Suprapubic skin (tissue), 3 donors: ENCODE measurements at regions not wholly inside any gene's neighbourhood (a gene's known extent, or its start where the extent isn't known, plus 50 kb on each side); places are given as distances from the start of the nearest gene placed in this dataset.

Experiments
- POLR2AphosphoS5 ChIP-seq, 3 donors: sonication (generic); formaldehyde crosslinking; IDR thresholded peaks; one replicate each; pipeline ENCODE4 v1.6.1; 2017; ENCODE audit warnings: antibody characterized with exemption in 3 of 3
- TF ChIP-seq, protein P1 (sequence below), 2 donors: fragments of 200-600 bp in 1 of 2; fragments of 450-650 bp in 1 of 2; sonication (generic) in 1 of 2; IDR thresholded peaks; one replicate each; pipeline ENCODE4 v1.5.1; 2016 to 2019; ENCODE audit warnings: antibody characterized with exemption in 2 of 2, mild to moderate bottlenecking in 1 of 2, moderate library complexity in 1 of 2

DNA sequence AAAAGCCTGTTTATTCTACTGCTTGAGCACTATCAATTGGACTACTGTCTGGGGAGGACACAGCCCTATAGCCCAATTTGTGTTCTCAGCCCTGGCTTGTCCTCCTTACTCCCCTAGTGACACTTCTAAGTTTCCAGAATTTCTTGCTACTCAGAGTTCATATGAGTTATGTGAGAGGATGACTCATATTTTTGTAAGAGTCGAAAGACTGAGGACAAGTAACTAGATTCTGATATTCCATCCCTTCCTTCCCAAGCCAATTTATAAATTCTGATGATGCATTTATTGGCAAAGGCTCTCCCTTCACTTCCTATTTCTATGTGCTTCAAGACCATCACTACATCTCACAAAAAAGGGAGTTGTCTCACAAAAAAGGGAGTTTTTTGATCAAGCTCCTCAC lies 422.2 kb upstream of the DEPDC1 start:
- no peak for TF ChIP-seq POLR2AphosphoS5 (IDR thresholded peaks at IDR 0.05)
- TF ChIP-seq, protein P1, sequence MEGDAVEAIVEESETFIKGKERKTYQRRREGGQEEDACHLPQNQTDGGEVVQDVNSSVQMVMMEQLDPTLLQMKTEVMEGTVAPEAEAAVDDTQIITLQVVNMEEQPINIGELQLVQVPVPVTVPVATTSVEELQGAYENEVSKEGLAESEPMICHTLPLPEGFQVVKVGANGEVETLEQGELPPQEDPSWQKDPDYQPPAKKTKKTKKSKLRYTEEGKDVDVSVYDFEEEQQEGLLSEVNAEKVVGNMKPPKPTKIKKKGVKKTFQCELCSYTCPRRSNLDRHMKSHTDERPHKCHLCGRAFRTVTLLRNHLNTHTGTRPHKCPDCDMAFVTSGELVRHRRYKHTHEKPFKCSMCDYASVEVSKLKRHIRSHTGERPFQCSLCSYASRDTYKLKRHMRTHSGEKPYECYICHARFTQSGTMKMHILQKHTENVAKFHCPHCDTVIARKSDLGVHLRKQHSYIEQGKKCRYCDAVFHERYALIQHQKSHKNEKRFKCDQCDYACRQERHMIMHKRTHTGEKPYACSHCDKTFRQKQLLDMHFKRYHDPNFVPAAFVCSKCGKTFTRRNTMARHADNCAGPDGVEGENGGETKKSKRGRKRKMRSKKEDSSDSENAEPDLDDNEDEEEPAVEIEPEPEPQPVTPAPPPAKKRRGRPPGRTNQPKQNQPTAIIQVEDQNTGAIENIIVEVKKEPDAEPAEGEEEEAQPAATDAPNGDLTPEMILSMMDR (IDR thresholded peaks at IDR 0.05) = no peak
